ENCODE measurements at regions not wholly inside any gene's neighbourhood (a gene's known extent, or its start where the extent isn't known, plus 50 kb on each side); places are given as distances from the start of the nearest gene placed in this dataset.

DNA sequence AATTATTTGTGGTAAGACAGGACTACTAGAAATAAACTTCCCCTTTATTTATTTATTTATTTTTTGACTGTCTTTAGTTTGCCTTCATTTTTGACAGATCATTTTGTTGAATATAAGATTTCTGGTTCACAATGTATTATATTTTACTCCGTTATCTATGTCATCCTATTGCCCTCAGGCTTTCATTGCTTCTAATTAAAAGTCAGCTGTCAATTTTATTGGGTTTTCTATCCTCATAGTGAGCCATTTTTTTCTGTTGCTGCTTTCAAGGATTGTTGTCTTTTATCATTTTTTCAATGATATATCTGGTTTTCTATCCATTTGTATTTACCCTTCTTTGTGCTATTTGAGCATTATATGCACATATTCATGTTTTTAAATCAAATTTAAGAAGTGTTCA is 866.2 kb downstream of the LRRIQ3 start:
- ATAC-seq (ENCODE audit: low read depth), result no peak
- no peak for DNase-seq
- POLR2A ChIA-PET, result no interaction called here
- Histone ChIP-seq H3K9ac (ENCODE audit: low read length) (no peak overlapping the region), H4K20me1 (ENCODE audit: control insufficient read depth, insufficient read depth, low read length, poor library complexity, severe bottlenecking) (no peaks in the 10 kb centered on the region), H3K4me3 (ENCODE audit: control extremely low read depth in 1 of 5, extremely low read depth in 1 of 5, insufficient read depth in 1 of 5, low read depth in 2 of 5, low read length in 4 of 5) (no peak overlapping the region), H3K4me1 (ENCODE audit: control insufficient read depth in 2 of 2, insufficient read depth in 2 of 2, low read length in 2 of 2) (no peaks in the 10 kb centered on the region), H3K9me3 (ENCODE audit: control extremely low read depth in 1 of 3, control insufficient read depth in 2 of 3, insufficient read depth in 1 of 3, low read length in 2 of 3) (peaks cover 1 to 15% (median 12%) of the 10 kb centered on the region in 3 donors), H3K79me2 (ENCODE audit: control insufficient read depth, insufficient read depth, low read length) (no peaks in the 10 kb centered on the region), H3K4me2 (replicated peaks; ENCODE audit: low read depth, low read length, poor library complexity, severe bottlenecking) (no peak overlapping the region), H3K27me3 (replicated peaks in 1 of 4; ENCODE audit: control extremely low read depth in 1 of 4, control insufficient read depth in 3 of 4, insufficient read depth in 4 of 4, low read length in 3 of 4) (no peaks in the 10 kb centered on the region), H3K36me3 (replicated peaks in 1 of 2; ENCODE audit: control extremely low read depth in 1 of 2, control insufficient read depth in 1 of 2, extremely low read depth in 1 of 2, insufficient read depth in 2 of 2, low read length in 1 of 2) (no peaks in the 10 kb centered on the region), H2AFZ (ENCODE audit: insufficient read depth, low read depth, low read length, poor library complexity, severe bottlenecking) (no peak overlapping the region), H3K27ac (ENCODE audit: low read length in 2 of 2) (no peak overlapping the region)
- Mint-ChIP-seq H3K27ac (no peak overlapping the region), H3K9me3 (ENCODE audit: insufficient read depth) (peaks cover 7% of the 10 kb centered on the region), H3K4me3 (no peak overlapping the region), H3K27me3 (no peaks in the 10 kb centered on the region), H3K4me1 (no peaks in the 10 kb centered on the region)
- CTCF ChIA-PET, result no interaction called here
- WGBS (ENCODE audit: insufficient coverage), result no CpG with 5 or more reads among the region's 1 CpG
- intact Hi-C loops (cut with micrococcal nuclease), result no loop called here
- TF ChIP-seq, protein P1, sequence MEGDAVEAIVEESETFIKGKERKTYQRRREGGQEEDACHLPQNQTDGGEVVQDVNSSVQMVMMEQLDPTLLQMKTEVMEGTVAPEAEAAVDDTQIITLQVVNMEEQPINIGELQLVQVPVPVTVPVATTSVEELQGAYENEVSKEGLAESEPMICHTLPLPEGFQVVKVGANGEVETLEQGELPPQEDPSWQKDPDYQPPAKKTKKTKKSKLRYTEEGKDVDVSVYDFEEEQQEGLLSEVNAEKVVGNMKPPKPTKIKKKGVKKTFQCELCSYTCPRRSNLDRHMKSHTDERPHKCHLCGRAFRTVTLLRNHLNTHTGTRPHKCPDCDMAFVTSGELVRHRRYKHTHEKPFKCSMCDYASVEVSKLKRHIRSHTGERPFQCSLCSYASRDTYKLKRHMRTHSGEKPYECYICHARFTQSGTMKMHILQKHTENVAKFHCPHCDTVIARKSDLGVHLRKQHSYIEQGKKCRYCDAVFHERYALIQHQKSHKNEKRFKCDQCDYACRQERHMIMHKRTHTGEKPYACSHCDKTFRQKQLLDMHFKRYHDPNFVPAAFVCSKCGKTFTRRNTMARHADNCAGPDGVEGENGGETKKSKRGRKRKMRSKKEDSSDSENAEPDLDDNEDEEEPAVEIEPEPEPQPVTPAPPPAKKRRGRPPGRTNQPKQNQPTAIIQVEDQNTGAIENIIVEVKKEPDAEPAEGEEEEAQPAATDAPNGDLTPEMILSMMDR (IDR thresholded peaks at IDR 0.05), result no peak

DNA sequence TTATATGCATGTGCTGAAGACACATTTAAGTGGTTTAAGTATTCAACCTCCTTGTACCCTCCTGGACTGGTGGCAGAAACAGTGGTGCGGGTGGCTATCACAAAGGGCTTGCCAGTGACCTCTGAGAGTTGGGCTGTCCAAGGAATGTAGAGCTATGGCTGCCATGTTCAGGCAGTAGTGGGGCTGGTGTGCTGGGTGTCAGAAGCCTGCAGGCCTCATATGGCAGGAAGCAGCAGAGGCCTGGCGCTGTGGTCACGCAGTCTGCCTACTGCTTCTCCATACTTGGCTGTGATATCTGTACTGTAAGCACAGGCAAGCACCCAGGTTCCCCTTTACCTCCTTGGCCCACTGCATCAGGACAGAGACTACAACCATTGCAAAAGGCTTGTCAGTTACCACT is 870.0 kb downstream of the LRRIQ3 start:
- Histone ChIP-seq H3K9me3 (ENCODE audit: control extremely low read depth in 1 of 3, control insufficient read depth in 2 of 3, insufficient read depth in 1 of 3, low read length in 2 of 3) (peaks cover 0 to 19% (median 6%) of the 10 kb centered on the region in 3 donors), H3K79me2 (ENCODE audit: control insufficient read depth, insufficient read depth, low read length) (no peaks in the 10 kb centered on the region), H3K4me3 (ENCODE audit: control extremely low read depth in 1 of 5, extremely low read depth in 1 of 5, insufficient read depth in 1 of 5, low read depth in 2 of 5, low read length in 4 of 5) (no peak overlapping the region), H3K27ac (ENCODE audit: low read length in 2 of 2) (no peak overlapping the region), H3K4me2 (replicated peaks; ENCODE audit: low read depth, low read length, poor library complexity, severe bottlenecking) (no peak overlapping the region), H3K36me3 (replicated peaks in 1 of 2; ENCODE audit: control extremely low read depth in 1 of 2, control insufficient read depth in 1 of 2, extremely low read depth in 1 of 2, insufficient read depth in 2 of 2, low read length in 1 of 2) (no peaks in the 10 kb centered on the region), H3K27me3 (replicated peaks in 1 of 4; ENCODE audit: control extremely low read depth in 1 of 4, control insufficient read depth in 3 of 4, insufficient read depth in 4 of 4, low read length in 3 of 4) (no peaks in the 10 kb centered on the region), H3K4me1 (ENCODE audit: control insufficient read depth in 2 of 2, insufficient read depth in 2 of 2, low read length in 2 of 2) (no peaks in the 10 kb centered on the region), H2AFZ (ENCODE audit: insufficient read depth, low read depth, low read length, poor library complexity, severe bottlenecking) (no peak overlapping the region), H4K20me1 (ENCODE audit: control insufficient read depth, insufficient read depth, low read length, poor library complexity, severe bottlenecking) (no peaks in the 10 kb centered on the region), H3K9ac (ENCODE audit: low read length) (no peak overlapping the region)
- ATAC-seq (ENCODE audit: low read depth) (no peak), DNase-seq (no peak)
- no peak overlapping the region for H3K4me3 Mint-ChIP-seq
- H3K4me1 Mint-ChIP-seq, result no peaks in the 10 kb centered on the region
- H3K27ac Mint-ChIP-seq, result no peak overlapping the region
- peaks cover 10% of the 10 kb centered on the region for H3K9me3 Mint-ChIP-seq (ENCODE audit: insufficient read depth)
- CTCF ChIA-PET, result no interaction called here
- intact Hi-C loops (cut with micrococcal nuclease), result no loop called here
- POLR2A ChIA-PET, result no interaction called here
- no peak for TF ChIP-seq EZH2 (IDR thresholded peaks at IDR 0.05; ENCODE audit: borderline replicate concordance, insufficient read depth, low read depth, low read length, poor library complexity, severe bottlenecking)
- TF ChIP-seq, protein P1 (IDR thresholded peaks at IDR 0.05), result no peak
- no peaks in the 10 kb centered on the region for H3K27me3 Mint-ChIP-seq
- WGBS (ENCODE audit: insufficient coverage), result 100% methylated on average over 3 of the region's 3 CpGs

All from B cell (primary cell).